ENCODE measurements at regions not wholly inside any gene's neighbourhood (a gene's known extent, or its start where the extent isn't known, plus 50 kb on each side); places are given as distances from the start of the nearest gene placed in this dataset.
A peak's percentile ranks its signal among the peaks of the same experiment; 100 is the strongest.

DNA sequence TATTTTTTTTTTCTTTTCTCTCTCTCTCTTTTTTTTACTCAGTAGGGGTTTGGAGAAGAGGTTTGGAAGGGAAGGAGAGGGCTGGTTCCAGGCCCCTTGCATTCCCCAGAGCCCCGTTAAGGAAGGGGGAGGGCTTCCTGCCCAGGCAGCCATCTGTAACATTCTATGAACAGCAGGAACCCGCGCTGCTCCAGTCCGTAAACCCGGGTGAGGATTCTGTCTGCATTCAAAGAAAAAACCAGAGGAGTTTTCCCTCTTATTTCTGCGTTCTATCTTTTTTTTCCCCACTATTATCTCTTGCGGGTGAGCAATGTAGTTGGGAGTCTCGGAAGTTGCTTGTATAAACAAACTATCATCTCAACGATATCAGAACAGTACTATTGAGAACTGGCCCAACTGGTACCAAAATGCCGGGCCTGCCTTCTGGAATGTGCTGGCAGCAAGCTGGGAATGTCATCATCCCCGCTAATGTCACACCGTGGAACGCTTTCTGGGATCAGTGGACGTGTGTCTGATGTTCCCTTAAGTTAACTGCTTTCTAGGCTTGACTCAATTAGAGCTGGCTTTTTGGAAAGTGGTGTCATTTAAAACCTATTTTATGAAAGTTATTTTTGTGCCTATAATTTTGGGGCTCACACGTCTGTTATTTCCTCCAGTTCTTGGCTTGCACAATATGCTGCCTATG is 153.1 kb upstream of the MEOX2 start:
- DNase-seq (ENCODE audit: extremely low read depth, low read depth), result no peak
- TF ChIP-seq, protein P1, sequence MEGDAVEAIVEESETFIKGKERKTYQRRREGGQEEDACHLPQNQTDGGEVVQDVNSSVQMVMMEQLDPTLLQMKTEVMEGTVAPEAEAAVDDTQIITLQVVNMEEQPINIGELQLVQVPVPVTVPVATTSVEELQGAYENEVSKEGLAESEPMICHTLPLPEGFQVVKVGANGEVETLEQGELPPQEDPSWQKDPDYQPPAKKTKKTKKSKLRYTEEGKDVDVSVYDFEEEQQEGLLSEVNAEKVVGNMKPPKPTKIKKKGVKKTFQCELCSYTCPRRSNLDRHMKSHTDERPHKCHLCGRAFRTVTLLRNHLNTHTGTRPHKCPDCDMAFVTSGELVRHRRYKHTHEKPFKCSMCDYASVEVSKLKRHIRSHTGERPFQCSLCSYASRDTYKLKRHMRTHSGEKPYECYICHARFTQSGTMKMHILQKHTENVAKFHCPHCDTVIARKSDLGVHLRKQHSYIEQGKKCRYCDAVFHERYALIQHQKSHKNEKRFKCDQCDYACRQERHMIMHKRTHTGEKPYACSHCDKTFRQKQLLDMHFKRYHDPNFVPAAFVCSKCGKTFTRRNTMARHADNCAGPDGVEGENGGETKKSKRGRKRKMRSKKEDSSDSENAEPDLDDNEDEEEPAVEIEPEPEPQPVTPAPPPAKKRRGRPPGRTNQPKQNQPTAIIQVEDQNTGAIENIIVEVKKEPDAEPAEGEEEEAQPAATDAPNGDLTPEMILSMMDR (IDR thresholded peaks at IDR 0.05; ENCODE audit: low read depth, low read length), result no peak

DNA sequence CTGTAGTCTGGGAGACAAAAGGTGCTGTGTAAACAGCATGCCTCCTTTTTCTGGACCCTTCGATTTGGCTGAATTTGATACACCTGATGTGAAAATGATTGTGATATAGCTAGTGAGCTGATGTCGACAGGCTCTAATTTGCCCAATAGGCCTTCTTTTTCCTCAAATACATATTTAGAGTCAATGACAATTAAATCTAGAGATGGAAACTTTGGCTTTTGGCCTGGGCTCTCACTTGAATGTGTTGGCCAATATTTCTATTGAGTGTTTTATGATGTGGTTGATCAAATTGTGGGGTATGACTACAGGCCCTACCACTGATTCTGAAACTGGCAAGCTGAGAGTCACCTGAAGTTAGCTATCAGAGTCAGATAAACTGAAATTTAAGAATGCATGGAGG is 151.8 kb upstream of the MEOX2 start:
- TF ChIP-seq, protein P1 (IDR thresholded peaks at IDR 0.05; ENCODE audit: low read depth, low read length), result no peak
- DNase-seq (ENCODE audit: extremely low read depth, low read depth), result no peak

DNA sequence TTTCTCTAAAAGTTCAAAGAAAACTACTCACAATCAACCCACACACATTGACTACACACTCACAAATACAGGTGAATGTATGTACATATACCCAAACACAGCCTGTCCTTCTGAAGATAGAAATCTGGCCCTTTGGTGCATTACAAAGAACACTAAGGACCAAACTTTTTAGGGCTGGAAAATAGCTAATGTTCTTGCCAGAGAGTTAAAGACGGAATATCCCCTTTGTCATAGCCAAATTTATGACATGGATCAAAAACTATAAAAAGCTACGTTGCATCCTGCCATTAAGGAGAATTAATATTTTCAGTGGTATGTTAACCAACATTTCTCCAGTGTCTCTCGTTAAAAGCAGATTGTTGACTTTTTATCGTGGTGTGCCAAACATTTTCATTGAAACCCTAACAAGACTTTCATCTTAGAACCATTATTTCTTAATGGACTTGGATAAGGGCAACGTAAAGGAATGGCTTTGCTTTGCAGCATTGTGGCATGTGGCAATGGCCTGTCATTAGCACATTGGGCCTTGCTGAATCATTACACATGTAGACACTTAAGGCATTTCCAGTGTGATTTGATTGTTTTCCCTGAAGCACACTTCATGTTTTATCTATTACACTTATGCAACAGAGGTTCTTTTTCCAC is 150.9 kb upstream of the MEOX2 start:
- TF ChIP-seq, protein P1 (IDR thresholded peaks at IDR 0.05; ENCODE audit: low read depth, low read length), result no peak
- no peak for DNase-seq (ENCODE audit: extremely low read depth, low read depth)

DNA sequence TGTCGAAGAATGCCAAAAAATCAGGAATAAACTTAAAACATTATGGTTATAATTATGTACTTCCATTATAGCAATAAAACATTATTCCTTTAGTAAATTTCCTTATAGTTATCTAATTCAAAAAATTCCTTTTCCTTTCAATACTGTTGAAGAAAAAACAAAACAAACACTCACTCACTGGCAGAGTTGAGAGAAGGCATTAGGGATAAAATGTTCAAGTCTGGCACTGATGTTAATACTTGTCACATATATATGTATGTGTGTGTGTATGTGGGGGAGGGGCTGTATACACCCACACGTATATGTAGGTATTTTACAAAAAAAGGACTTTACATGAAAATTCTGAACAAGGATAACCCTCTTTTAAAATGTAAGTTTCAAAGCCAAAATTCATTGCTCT is 150.2 kb upstream of the MEOX2 start:
- no peak for DNase-seq (ENCODE audit: extremely low read depth, low read depth)
- TF ChIP-seq, protein P1 (IDR thresholded peaks at IDR 0.05; ENCODE audit: low read depth, low read length), result no peak

DNA sequence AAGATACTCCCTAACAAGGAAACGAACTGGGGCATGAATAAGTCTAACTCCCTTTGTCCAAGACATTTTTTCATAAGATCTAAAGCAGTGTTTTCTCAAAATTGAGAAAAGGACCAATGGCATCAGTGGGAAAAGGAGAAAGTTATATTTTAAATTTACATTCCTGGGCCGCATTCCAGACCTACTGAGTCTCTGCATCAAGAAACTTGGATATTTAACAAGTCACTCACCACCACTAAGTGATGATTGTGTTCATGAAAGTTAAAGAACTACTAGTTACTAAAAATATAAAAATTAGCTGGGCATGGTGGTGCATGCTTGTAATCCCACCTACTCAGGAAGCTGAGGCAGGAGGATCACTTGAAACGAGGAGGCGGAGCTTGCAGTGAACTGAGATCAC is 149.6 kb upstream of the MEOX2 start:
- no peak for DNase-seq (ENCODE audit: extremely low read depth, low read depth)
- TF ChIP-seq, protein P1 (IDR thresholded peaks at IDR 0.05; ENCODE audit: low read depth, low read length), result no peak

DNA sequence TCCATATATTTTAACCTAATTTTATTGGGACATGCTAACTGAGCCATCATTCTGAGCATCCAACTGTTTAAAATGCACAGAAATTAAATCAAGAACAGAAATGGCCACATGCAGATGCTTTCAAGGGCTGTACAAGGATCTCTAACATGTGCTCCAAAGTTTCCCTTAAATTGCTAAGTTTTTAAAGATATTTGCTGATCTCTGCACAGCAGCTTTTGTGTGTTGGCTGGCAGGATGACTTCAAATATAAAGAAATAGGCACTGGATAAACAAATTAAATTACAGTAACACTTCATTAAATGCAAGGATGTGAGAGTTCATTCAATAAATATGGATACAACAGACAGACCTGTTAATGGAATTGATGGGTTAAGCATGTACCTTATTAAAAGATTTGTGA is 148.0 kb upstream of the MEOX2 start:
- TF ChIP-seq, protein P1 (IDR thresholded peaks at IDR 0.05; ENCODE audit: low read depth, low read length), result no peak
- DNase-seq (ENCODE audit: extremely low read depth, low read depth), result no peak

DNA sequence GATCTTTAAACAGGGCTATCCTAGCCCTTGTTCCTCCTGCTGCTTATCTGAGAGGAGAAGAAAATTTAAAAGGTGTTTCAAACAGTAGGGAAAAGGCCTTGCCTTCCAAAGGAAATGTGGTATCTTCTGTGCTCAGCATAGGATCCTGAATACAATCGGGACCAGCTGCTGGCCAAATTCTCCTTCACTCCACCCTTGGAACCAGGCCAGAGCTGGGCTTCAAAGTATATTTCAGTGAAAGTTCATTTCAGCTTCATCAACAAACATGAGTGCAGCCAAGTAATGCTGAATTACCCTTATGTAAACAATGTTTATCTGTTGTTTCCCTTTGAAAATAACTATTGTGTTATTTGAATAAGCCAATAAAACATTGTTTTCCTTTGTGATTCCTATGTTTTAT is 146.5 kb upstream of the MEOX2 start:
- TF ChIP-seq, protein P1 (IDR thresholded peaks at IDR 0.05; ENCODE audit: low read depth, low read length), result no peak
- DNase-seq (ENCODE audit: extremely low read depth, low read depth), result peak; percentile 7
